ENCODE measurements at regions not wholly inside any gene's neighbourhood (a gene's known extent, or its start where the extent isn't known, plus 50 kb on each side); places are given as distances from the start of the nearest gene placed in this dataset.

DNA sequence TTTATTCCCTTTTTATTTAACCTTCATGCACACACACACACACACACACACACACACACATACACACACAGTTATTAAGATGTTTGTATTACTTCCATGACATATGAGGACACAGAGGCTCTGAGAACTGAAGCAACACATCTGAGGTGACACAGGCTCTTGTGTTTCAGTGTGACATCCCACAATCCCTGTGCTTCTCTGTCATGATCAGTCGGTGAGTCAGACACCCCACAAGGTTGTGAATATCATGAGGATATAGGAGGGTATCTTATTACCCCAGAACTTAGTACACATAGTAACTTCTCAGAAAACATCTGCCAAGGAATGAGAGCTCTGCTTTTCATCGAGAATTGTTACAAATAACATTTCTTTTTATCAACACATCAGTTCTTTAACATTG lies 459.3 kb downstream of the PLPP3 start:
- TF ChIP-seq POLR2A (IDR thresholded peaks at IDR 0.05; ENCODE audit: low read depth, low read length), result no peak
- TF ChIP-seq POLR2AphosphoS5 (IDR thresholded peaks at IDR 0.05; ENCODE audit: low read depth, low read length), result no peak
- TF ChIP-seq TAF1 (IDR thresholded peaks at IDR 0.05; ENCODE audit: borderline replicate concordance, low read depth, low read length), result no peak
